H9 (cell line): ENCODE measurements at regions not wholly inside any gene's neighbourhood (a gene's known extent, or its start where the extent isn't known, plus 50 kb on each side); places are given as distances from the start of the nearest gene placed in this dataset.

Experiments
- DNase-seq: peaks from one replicate; pipeline ENCODE4 v3.0.0-alpha.2; 2017
- H2AFZ ChIP-seq: one replicate; pipeline ENCODE4 v1.6.1; 2013; ENCODE audit warnings: mild to moderate bottlenecking, low read length, control low read depth, moderate library complexity
- H2AK5ac ChIP-seq: 2 replicates; pipeline ENCODE4 v1.6.1; 2013; ENCODE audit warnings: low read length, control low read depth, mixed read lengths; ENCODE audit not compliant: insufficient read length
- H2BK120ac ChIP-seq: one replicate; pipeline ENCODE4 v1.6.1; 2013; ENCODE audit warnings: low read depth, mild to moderate bottlenecking, low read length, control low read depth, inconsistent platforms; ENCODE audit not compliant: poor library complexity, severe bottlenecking
- H2BK12ac ChIP-seq: 2 replicates; pipeline ENCODE4 v1.6.1; 2013; ENCODE audit warnings: low read length, control low read depth, mixed read lengths, low read depth; ENCODE audit not compliant: insufficient read length
- H2BK15ac ChIP-seq: 2 replicates; pipeline ENCODE4 v1.6.1; 2013; ENCODE audit warnings: low read depth, low read length, control low read depth
- H2BK20ac ChIP-seq: one replicate; pipeline ENCODE4 v1.6.1; 2013; ENCODE audit warnings: low read depth, mild to moderate bottlenecking, low read length, control low read depth, inconsistent platforms; ENCODE audit not compliant: poor library complexity, severe bottlenecking
- H2BK5ac ChIP-seq: 2 replicates; pipeline ENCODE4 v1.6.1; 2013; ENCODE audit warnings: low read length, control low read depth, mixed read lengths; ENCODE audit not compliant: insufficient read length
- H3K14ac ChIP-seq: 2 replicates; pipeline ENCODE4 v1.6.1; 2013; ENCODE audit warnings: low read length, control low read depth; ENCODE audit not compliant: insufficient read depth
- H3K18ac ChIP-seq: 2 replicates; pipeline ENCODE4 v1.6.1; 2013; ENCODE audit warnings: low read depth, mild to moderate bottlenecking, mixed read lengths, low read length, control low read depth; ENCODE audit not compliant: insufficient read length
- H3K23ac ChIP-seq: 2 replicates; pipeline ENCODE4 v1.6.1; 2013; ENCODE audit warnings: low read length, control low read depth, mixed read lengths, low read depth; ENCODE audit not compliant: insufficient read length
- H3K23me2 ChIP-seq: 2 replicates; pipeline ENCODE4 v1.6.1; 2013; ENCODE audit warnings: low read depth, mild to moderate bottlenecking, mixed read lengths, low read length, control low read depth; ENCODE audit not compliant: insufficient read length, poor library complexity, severe bottlenecking
- H3K27ac ChIP-seq: 2 replicates; pipeline ENCODE4 v1.5.1; 2013; ENCODE audit warnings: low read length, control low read depth, mixed read lengths, low read depth; ENCODE audit not compliant: insufficient read length
- H3K27me3 ChIP-seq: 2 replicates; pipeline ENCODE4 v1.6.1; 2013; ENCODE audit warnings: low read length, control low read depth, inconsistent platforms; ENCODE audit not compliant: insufficient read depth
- H3K4ac ChIP-seq: 2 replicates; pipeline ENCODE4 v1.6.1; 2013; ENCODE audit warnings: low read depth, mild to moderate bottlenecking, control low read depth, inconsistent platforms, low read length, moderate library complexity
- H3K4me1 ChIP-seq: 2 replicates; pipeline ENCODE4 v1.6.1; 2013; ENCODE audit warnings: low read length, control low read depth, inconsistent platforms; ENCODE audit not compliant: insufficient read depth
- H3K4me2 ChIP-seq: 2 replicates; pipeline ENCODE4 v1.6.1; 2013; ENCODE audit warnings: low read length, control low read depth, mixed read lengths; ENCODE audit not compliant: insufficient read length, insufficient read depth
- H3K56ac ChIP-seq: 2 replicates; pipeline ENCODE4 v1.6.1; 2013; ENCODE audit warnings: low read depth, mild to moderate bottlenecking, mixed read lengths, low read length, control low read depth; ENCODE audit not compliant: insufficient read length
- H3K79me1 ChIP-seq: 2 replicates; pipeline ENCODE4 v1.6.1; 2013; ENCODE audit warnings: low read depth, mild to moderate bottlenecking, moderate library complexity, low read length, control low read depth, inconsistent platforms; ENCODE audit not compliant: insufficient read depth, poor library complexity, severe bottlenecking
- H3K79me2 ChIP-seq: 2 replicates; pipeline ENCODE4 v1.6.1; 2013; ENCODE audit warnings: low read length, control low read depth, inconsistent platforms; ENCODE audit not compliant: insufficient read depth
- H3K9ac ChIP-seq: 2 replicates; pipeline ENCODE4 v1.6.1; 2013; ENCODE audit warnings: low read length, control low read depth, mixed read lengths; ENCODE audit not compliant: insufficient read length; ENCODE audit errors: extremely low read depth
- H3K9me3 ChIP-seq: one replicate; pipeline ENCODE4 v1.6.1; 2013; ENCODE audit warnings: low read depth, low read length, inconsistent platforms; ENCODE audit not compliant: control insufficient read depth
- H3T11ph ChIP-seq: one replicate; pipeline ENCODE4 v1.6.1; 2013; ENCODE audit warnings: mild to moderate bottlenecking, low read length, control low read depth, inconsistent platforms
- H4K20me1 ChIP-seq: one replicate; pipeline ENCODE4 v1.6.1; 2013; ENCODE audit not compliant: control insufficient read depth, insufficient read length, insufficient read depth
- H4K5ac ChIP-seq: 2 replicates; pipeline ENCODE4 v1.6.1; 2013; ENCODE audit warnings: low read depth, mild to moderate bottlenecking, mixed read lengths, low read length, control low read depth; ENCODE audit not compliant: insufficient read length
- H4K8ac ChIP-seq: replicated peaks from 2 replicates; pipeline ENCODE4 v1.6.1; 2013; ENCODE audit warnings: low read length, control low read depth, mixed read lengths, low read depth; ENCODE audit not compliant: insufficient read length
- H4K91ac ChIP-seq: 2 replicates; pipeline ENCODE4 v1.6.1; 2013; ENCODE audit warnings: low read depth, mild to moderate bottlenecking, moderate library complexity, mixed read lengths, low read length, control low read depth; ENCODE audit not compliant: insufficient read length
- H3K27ac Mint-ChIP-seq, 3 experiments: 2 replicates in 2 of 3; 3 replicates in 1 of 3; pipeline ENCODE4 v1.8.0; 2020 to 2021; ENCODE audit warnings: mixed read lengths in 3 of 3, mild to moderate bottlenecking in 1 of 3, moderate library complexity in 1 of 3
- H3K27me3 Mint-ChIP-seq: 2 replicates; pipeline ENCODE4 v1.8.0; 2021; ENCODE audit warnings: low read depth, mild to moderate bottlenecking, moderate library complexity, mixed read lengths
- H3K36me3 Mint-ChIP-seq, 3 experiments: 2 replicates in 2 of 3; 3 replicates in 1 of 3; pipeline ENCODE4 v1.8.0; 2020 to 2021; ENCODE audit warnings: low read depth in 3 of 3, mixed read lengths in 3 of 3; ENCODE audit not compliant: insufficient read depth in 1 of 3
- H3K4me1 Mint-ChIP-seq, 2 experiments: 2 replicates each; pipeline ENCODE4 v1.8.0; 2020; ENCODE audit warnings: mixed read lengths in 2 of 2
- H3K4me3 Mint-ChIP-seq, 2 experiments: 2 replicates in 1 of 2; 3 replicates in 1 of 2; pipeline ENCODE4 v1.8.0; 2020 to 2021; ENCODE audit warnings: mild to moderate bottlenecking in 2 of 2, mixed read lengths in 2 of 2, moderate library complexity in 1 of 2
- H3K9me3 Mint-ChIP-seq, 2 experiments: 2 replicates in 1 of 2; 3 replicates in 1 of 2; pipeline ENCODE4 v1.8.0; 2020; ENCODE audit warnings: mild to moderate bottlenecking in 2 of 2, mixed read lengths in 2 of 2, moderate library complexity in 1 of 2
- WGBS: extraction: QIAGEN DNeasy Blood & Tissue Kit; methylation state at CpG from one replicate; pipeline ENCODE4 v1.1.7; 2013; ENCODE audit warnings: missing lambda C conversion rate, low lambda C conversion rate, mixed read lengths; ENCODE audit not compliant: insufficient read length; ENCODE audit errors: extremely low coverage; 5-methylcytosine and 5-hydroxymethylcytosine counted together
- TF ChIP-seq, protein P1 (sequence below): fragments of 200-600 bp; sonication (generic); conservative IDR thresholded peaks from 3 replicates; pipeline ENCODE4 v1.8.0; 2021; ENCODE audit warnings: antibody characterized with exemption, mild to moderate bottlenecking

- Histone ChIP-seq H3K27ac (no peak overlapping the region), H3K4me1 (no peaks in the 10 kb centered on the region)
Measured at GRCh38 chrX:66728818-66729271, 90.0 kb upstream of the EDA2R start.

More at GRCh38 chrX:66728818-66729271, 90.0 kb upstream of the EDA2R start:
- H2BK20ac ChIP-seq: no peak overlapping the region
- H2BK15ac ChIP-seq: no peak overlapping the region
- no peaks in the 10 kb centered on the region for H3K4me1 Mint-ChIP-seq
- TF ChIP-seq, protein P1, sequence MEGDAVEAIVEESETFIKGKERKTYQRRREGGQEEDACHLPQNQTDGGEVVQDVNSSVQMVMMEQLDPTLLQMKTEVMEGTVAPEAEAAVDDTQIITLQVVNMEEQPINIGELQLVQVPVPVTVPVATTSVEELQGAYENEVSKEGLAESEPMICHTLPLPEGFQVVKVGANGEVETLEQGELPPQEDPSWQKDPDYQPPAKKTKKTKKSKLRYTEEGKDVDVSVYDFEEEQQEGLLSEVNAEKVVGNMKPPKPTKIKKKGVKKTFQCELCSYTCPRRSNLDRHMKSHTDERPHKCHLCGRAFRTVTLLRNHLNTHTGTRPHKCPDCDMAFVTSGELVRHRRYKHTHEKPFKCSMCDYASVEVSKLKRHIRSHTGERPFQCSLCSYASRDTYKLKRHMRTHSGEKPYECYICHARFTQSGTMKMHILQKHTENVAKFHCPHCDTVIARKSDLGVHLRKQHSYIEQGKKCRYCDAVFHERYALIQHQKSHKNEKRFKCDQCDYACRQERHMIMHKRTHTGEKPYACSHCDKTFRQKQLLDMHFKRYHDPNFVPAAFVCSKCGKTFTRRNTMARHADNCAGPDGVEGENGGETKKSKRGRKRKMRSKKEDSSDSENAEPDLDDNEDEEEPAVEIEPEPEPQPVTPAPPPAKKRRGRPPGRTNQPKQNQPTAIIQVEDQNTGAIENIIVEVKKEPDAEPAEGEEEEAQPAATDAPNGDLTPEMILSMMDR: peak; percentile 76
- H4K8ac ChIP-seq: no peak overlapping the region
- H3K4me3 Mint-ChIP-seq: peak overlapping the region; percentile 90 to 94
- H4K91ac ChIP-seq: no peak overlapping the region
- H3K9me3 Mint-ChIP-seq: peaks cover 56 to 65% of the 10 kb centered on the region in 2 experiments
- no peak overlapping the region for H3T11ph ChIP-seq
- no peaks in the 10 kb centered on the region for H3K79me2 ChIP-seq
- H3K9me3 ChIP-seq: peaks cover 7% of the 10 kb centered on the region
- no peak overlapping the region for H2BK12ac ChIP-seq
- no peak overlapping the region for H2BK120ac ChIP-seq
- H3K23me2 ChIP-seq: no peaks in the 10 kb centered on the region
- H3K9ac ChIP-seq: peak overlapping the region; percentile 78
- no peak overlapping the region for H2BK5ac ChIP-seq
- no peaks in the 10 kb centered on the region for H3K27me3 ChIP-seq
- H3K23ac ChIP-seq: no peak overlapping the region
- H2AFZ ChIP-seq: peak overlapping the region; percentile 79
- no peaks in the 10 kb centered on the region for H3K79me1 ChIP-seq
- H3K18ac ChIP-seq: peak overlapping the region; percentile 90
- WGBS: no CpG with 5 or more reads among the region's 21 CpGs
- no peaks in the 10 kb centered on the region for H4K20me1 ChIP-seq
- H3K4me2 ChIP-seq: peak overlapping the region; percentile 49
- 0 out of 2 replicates have a peak, but pooled peaks cover 1% of the 10 kb centered on the region for H3K27me3 Mint-ChIP-seq
- H3K14ac ChIP-seq: peak overlapping the region; percentile 88
- H4K5ac ChIP-seq: no peak overlapping the region
- DNase-seq: peak; percentile 67
- no peak overlapping the region for H2AK5ac ChIP-seq
- H3K56ac ChIP-seq: no peak overlapping the region
- H3K27ac Mint-ChIP-seq: peak overlapping the region; percentile 95 to 98 (median 97); a peak in 6 of 7 replicates
- H3K4ac ChIP-seq: no peak overlapping the region
- H3K36me3 Mint-ChIP-seq: peaks cover 0 to 2% (median under 1%) of the 10 kb centered on the region in 3 experiments; a peak in 2 of 7 replicates
